H54 (cell line): ENCODE measurements at regions not wholly inside any gene's neighbourhood (a gene's known extent, or its start where the extent isn't known, plus 50 kb on each side); places are given as distances from the start of the nearest gene placed in this dataset.
"Not testable (repeated sequence)": the region's sequence is repeated elsewhere in the genome, so short reads cannot be mapped to it uniquely, and the experiment has no call there.

ENCODE experiments used
- DNase-seq: peaks from one replicate; pipeline ENCODE4 v3.0.0; 2011; ENCODE audit warnings: low spot score, mixed read lengths; ENCODE audit not compliant: insufficient read length
- FAIRE-seq: peaks from 3 replicates; lab custom pipeline; 2011; peaks lifted over from hg19 to GRCh38; lab: Jason Lieb, UNC
- POLR2A ChIP-seq: IDR thresholded peaks from 2 replicates; pipeline ENCODE4 v1.6.1; 2011; ENCODE audit warnings: low read depth, mild to moderate bottlenecking, low read length

DNA sequence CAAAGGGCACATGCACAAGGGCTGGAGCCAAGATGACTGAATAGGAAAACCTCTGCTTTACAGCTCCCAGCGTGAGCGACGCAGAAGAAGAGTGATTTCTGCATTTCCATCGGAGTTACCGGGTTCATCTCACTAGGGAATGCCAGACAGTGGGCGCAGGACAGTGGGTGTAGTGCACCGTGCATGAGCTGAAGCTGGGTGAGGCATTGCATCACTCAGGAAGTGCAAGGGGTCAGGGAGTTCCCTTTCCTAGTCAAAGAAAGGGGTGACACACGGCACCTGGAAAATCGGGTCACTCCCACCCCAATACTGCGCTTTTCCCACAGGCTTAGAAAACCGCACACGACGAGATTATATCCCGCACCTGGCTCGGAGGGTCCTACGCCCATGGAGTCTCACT lies 64.5 kb upstream of the HTR1E start:
- FAIRE-seq = not testable (repeated sequence)

DNA sequence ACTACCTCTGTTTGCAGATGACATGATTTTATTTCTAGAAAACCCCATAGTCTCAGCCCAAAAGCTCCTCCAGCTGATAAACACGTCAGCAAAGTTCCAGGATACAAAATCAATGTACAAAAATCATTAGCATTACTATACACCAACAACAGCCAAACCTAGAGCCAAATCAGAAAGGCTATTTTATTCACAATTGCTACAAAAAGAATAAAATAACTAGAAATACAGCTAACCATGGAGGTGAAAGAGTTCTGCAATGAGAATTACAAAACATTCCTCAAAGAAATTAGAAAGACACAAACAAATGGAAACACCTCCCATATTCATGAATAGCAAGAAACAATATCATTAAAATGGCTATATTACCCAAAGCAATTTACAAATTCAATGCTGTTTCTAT lies 65.6 kb upstream of the HTR1E start:
- FAIRE-seq = no peak
- no peak for DNase-seq
- TF ChIP-seq POLR2A = no peak

More for the DNA sequence above, 64.5 kb upstream of the HTR1E start:
- not testable (repeated sequence) for DNase-seq

- FAIRE-seq (no peak), DNase-seq (no peak)
- TF ChIP-seq POLR2A = no peak
Measured at GRCh38 chr6:86869500-86869899, 67.8 kb upstream of the HTR1E start.

DNA sequence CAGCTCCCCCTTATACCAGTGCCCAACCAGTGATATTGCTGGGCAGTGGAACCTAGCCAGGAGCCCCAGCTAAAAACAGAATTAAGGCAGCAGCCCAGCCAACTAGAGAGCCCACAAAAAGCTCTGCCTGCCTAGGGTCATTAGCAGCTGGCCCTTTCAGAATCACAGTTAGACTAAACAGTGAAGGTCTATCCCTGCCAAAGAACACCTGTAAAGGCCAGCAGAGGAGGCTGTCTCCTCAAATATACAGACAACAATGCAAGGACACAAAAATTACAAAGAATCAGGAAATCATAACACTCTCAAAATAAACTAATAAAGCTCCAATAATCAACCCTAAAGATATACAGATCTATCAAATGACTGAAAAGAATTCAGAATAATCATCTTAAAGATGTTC lies 77.8 kb upstream of the HTR1E start:
- DNase-seq (no peak), FAIRE-seq (no peak)
- TF ChIP-seq POLR2A = no peak

DNA sequence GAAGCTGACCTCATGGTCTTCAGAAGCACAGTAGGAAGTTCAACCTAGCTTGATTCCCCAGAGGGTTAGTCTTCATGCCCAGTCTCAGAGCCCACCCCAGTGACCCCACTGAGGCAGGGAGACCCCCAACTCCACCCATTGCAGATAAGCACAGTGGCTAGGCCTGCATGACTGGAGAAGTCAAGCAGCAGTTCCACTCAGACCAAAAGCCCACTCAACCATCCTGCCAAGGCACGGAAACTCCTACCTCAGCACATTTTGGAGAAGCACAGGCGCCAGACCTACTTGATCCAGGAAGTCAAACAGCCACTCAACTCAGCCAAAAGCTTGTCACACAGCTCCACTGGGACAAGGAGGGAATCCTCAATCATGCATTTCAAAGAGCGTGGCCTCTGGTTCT lies 78.4 kb upstream of the HTR1E start:
- TF ChIP-seq POLR2A = no peak
- FAIRE-seq = no peak
- no peak for DNase-seq

GRCh38 chr6:86857783-86858182 lies 79.5 kb upstream of the HTR1E start:
- FAIRE-seq = no peak
- no peak for TF ChIP-seq POLR2A

GRCh38 chr6:86856937-86857563 lies 80.3 kb upstream of the HTR1E start:
- FAIRE-seq = no peak
- no peak for DNase-seq
- no peak for TF ChIP-seq POLR2A

More at GRCh38 chr6:86857783-86858182, 79.5 kb upstream of the HTR1E start:
- DNase-seq = no peak

DNA sequence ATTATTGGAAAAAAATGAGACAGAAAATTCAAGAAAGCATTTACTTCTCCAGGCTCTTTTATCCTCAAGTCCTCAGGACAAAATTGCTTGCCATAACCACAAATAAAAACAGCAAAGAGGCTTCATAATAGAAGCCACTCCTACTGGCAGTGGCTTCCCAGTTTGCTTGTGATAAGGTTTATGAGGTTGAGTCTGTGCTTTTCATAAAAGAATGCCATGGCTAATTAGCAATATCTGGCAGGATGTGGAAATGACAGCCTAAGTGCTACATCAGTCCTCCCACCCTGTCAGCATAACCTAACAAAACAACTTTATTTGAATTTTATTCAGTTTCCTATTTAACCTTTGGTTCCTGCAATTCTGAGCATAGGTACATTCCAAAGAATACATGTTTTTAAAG lies 80.9 kb upstream of the HTR1E start:
- DNase-seq = no peak
- TF ChIP-seq POLR2A = no peak
- FAIRE-seq = no peak

DNA sequence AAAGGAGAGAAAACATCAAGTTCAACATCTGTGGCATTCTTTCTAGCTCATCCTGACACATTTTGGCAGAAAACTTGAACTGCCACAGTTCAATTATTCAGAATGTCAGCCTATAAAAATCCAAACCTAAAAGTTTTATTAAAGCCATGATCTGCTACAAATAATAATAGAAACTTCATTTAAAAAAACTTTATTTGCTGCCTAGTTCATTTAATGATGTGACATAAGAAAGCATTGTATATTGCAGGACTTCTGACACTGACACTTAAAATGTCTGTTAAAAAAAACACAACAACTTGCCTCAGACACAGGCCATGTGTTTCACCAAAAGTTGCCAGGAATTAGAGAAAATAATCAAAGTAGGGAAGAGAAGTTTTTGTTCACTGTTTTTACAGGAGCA lies 88.3 kb upstream of the HTR1E start:
- FAIRE-seq (no peak), DNase-seq (no peak)
- no peak for TF ChIP-seq POLR2A

GRCh38 chr6:86832686-86833085 lies 104.6 kb upstream of the HTR1E start:
- no peak for DNase-seq
- TF ChIP-seq POLR2A = no peak

DNA sequence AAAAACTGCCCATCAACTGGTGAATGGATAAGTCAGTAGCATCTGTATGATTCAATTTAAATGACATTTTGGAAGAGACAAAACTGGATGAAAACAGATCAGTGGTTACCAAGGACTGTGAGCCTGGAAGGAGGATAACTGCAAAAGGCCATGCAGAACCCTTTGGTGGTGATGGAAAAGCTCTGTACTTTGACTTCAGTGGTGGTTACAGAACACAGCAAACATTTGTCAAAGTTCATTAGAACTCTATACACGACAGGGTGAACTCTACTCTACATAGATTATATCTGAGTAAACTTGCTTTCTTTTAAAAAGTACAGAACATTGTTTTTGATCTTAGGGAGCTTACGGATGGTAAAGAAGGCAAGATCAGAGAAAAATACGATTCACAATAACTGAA lies 111.9 kb upstream of the HTR1E start:
- FAIRE-seq (no peak), DNase-seq (no peak)
- TF ChIP-seq POLR2A = no peak

More at GRCh38 chr6:86832686-86833085, 104.6 kb upstream of the HTR1E start:
- no peak for FAIRE-seq

DNA sequence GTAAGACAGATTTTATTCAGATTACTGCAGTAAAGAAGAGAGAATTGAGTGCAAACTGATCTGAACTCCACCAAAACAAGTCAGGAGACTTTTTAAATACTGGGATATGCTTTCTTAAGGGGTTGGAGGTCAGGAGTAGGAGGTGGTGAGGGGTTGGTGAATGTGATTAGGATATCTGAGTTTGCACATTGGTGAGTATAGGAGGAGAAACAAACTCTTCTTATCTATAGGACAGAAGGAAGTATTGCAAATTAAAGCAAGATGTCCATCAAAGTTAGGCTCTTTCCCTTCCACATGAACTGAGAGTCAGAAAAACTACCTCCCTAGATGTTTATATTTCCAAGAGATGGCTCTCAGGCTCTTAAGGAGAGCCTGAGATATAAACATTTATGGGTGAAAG lies 114.6 kb upstream of the HTR1E start:
- TF ChIP-seq POLR2A = no peak
- DNase-seq = no peak
- FAIRE-seq = no peak

GRCh38 chr6:86820750-86821149 lies 116.6 kb upstream of the HTR1E start:
- DNase-seq = no peak

DNA sequence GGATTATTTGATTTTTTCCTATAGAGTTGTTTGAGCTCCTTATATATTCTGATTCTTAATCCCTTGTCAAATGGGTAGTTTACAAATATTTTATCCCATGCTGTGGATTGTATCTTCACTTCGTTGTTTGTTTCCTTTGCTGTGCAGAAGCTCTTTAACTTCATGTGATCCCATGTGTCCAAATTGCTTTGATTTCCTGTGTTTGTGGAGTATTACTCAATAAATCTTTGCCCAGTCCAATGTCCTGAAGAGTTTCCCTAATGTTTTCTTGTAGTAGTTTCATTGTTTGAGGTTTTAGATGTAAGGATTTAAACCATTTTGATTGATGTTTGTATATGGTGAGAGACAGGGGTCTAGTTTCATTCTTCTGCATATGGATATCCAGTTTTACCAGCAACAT lies 143.7 kb upstream of the HTR1E start:
- no peak for DNase-seq
- TF ChIP-seq POLR2A = no peak
- FAIRE-seq = no peak

More at GRCh38 chr6:86820750-86821149, 116.6 kb upstream of the HTR1E start:
- no peak for TF ChIP-seq POLR2A
- FAIRE-seq = no peak

GRCh38 chr6:86791476-86791875 lies 145.9 kb upstream of the HTR1E start:
- TF ChIP-seq POLR2A = no peak
- FAIRE-seq = no peak
- DNase-seq = no peak
